Nucleus accumbens (tissue), 56 donors: ENCODE measurements at regions not wholly inside any gene's neighbourhood (a gene's known extent, or its start where the extent isn't known, plus 50 kb on each side); places are given as distances from the start of the nearest gene placed in this dataset.
A peak's percentile ranks its signal among the peaks of the same experiment; 100 is the strongest.

Experiments used
- DNase-seq, 56 donors: peaks; one replicate each; lab custom pipeline; 2025; lab: John Stamatoyannopoulos, UW

- DNase-seq: peak in 2 of 56 donors; percentile 2 to 14
Measured at GRCh38 chr15:93476491-93477177, 387.6 kb upstream of the RGMA start.

- DNase-seq: no peak
Measured at GRCh38 chr15:93474728-93475127, 385.7 kb upstream of the RGMA start.

GRCh38 chr15:93469994-93470393, 381.0 kb upstream of the RGMA start:
- DNase-seq: peak in 1 of 56 donors; percentile 5

- peak in 5 of 56 donors; percentile 7 to 18 (median 9) for DNase-seq
Measured at GRCh38 chr15:93467337-93467736, 378.3 kb upstream of the RGMA start.

- DNase-seq: no peak
Measured at GRCh38 chr15:93466380-93466779, 377.4 kb upstream of the RGMA start.

- no peak for DNase-seq
Measured at GRCh38 chr15:93462690-93463089, 373.7 kb upstream of the RGMA start.

GRCh38 chr15:93460717-93461116, 371.7 kb upstream of the RGMA start:
- no peak for DNase-seq

- DNase-seq: peak in 8 of 56 donors; percentile 2 to 27 (median 12)
Measured at GRCh38 chr15:93459396-93459795, 370.4 kb upstream of the RGMA start.

GRCh38 chr15:93458597-93458996, 369.6 kb upstream of the RGMA start:
- no peak for DNase-seq

- DNase-seq: no peak
Measured at GRCh38 chr15:93454788-93455187, 365.8 kb upstream of the RGMA start.

GRCh38 chr15:93452537-93453211, 363.7 kb upstream of the RGMA start:
- DNase-seq: no peak

GRCh38 chr15:93451822-93452221, 362.8 kb upstream of the RGMA start:
- no peak for DNase-seq

- peak in 1 of 56 donors; percentile 6 for DNase-seq
Measured at GRCh38 chr15:93451265-93451664, 362.3 kb upstream of the RGMA start.

- no peak for DNase-seq
Measured at GRCh38 chr15:93449798-93450197, 360.8 kb upstream of the RGMA start.

- DNase-seq: no peak
Measured at GRCh38 chr15:93438310-93438709, 349.3 kb upstream of the RGMA start.

GRCh38 chr15:93432474-93432873, 343.5 kb upstream of the RGMA start:
- no peak for DNase-seq

- peak in 7 of 56 donors; percentile 5 to 24 (median 9) for DNase-seq
Measured at GRCh38 chr15:93428807-93429351, 339.9 kb upstream of the RGMA start.

- peak in 1 of 56 donors; percentile 16 for DNase-seq
Measured at GRCh38 chr15:93428150-93428549, 339.1 kb upstream of the RGMA start.

- no peak for DNase-seq
Measured at GRCh38 chr15:93424131-93424530, 335.1 kb upstream of the RGMA start.

GRCh38 chr15:93422476-93422875, 333.5 kb upstream of the RGMA start:
- no peak for DNase-seq

- no peak for DNase-seq
Measured at GRCh38 chr15:93420477-93420876, 331.5 kb upstream of the RGMA start.

GRCh38 chr15:93420050-93420452, 331.0 kb upstream of the RGMA start:
- DNase-seq: no peak
